Upper lobe of left lung (tissue), 6 donors: ENCODE measurements at regions not wholly inside any gene's neighbourhood (a gene's known extent, or its start where the extent isn't known, plus 50 kb on each side); places are given as distances from the start of the nearest gene placed in this dataset.

Source experiments
- ATAC-seq, 2 donors: fragments of 200-7000 bp; cut with Tn5 transposase; one replicate each; pipeline ENCODE4 v1.9.1; 2022; ENCODE audit warnings: mild to moderate bottlenecking in 2 of 2, moderate library complexity in 2 of 2; ENCODE audit not compliant: low FRiP score in 2 of 2
- DNase-seq, 2 donors: peaks; one replicate each; pipeline ENCODE4 v3.0.0-alpha.2; 2019 to 2020
- H3K27ac ChIP-seq, 4 donors: fragments of 200-600 bp; sonication (generic); one replicate each; pipeline ENCODE4 v1.5.1; 2016 to 2019
- H3K27me3 ChIP-seq, 4 donors: fragments of 200-600 bp; sonication (generic); one replicate each; pipeline ENCODE4 v1.5.1; 2017 to 2019
- H3K36me3 ChIP-seq, 4 donors: fragments of 200-600 bp; sonication (generic); one replicate each; pipeline ENCODE4 v1.5.1; 2016 to 2019
- H3K4me1 ChIP-seq, 4 donors: fragments of 200-600 bp; sonication (generic); one replicate each; pipeline ENCODE4 v1.5.1; 2018 to 2019
- H3K4me3 ChIP-seq, 4 donors: fragments of 200-600 bp; sonication (generic); one replicate each; pipeline ENCODE4 v1.5.1; 2017 to 2019; ENCODE audit warnings: mild to moderate bottlenecking in 2 of 4, moderate library complexity in 1 of 4
- H3K9me3 ChIP-seq, 4 donors: fragments of 200-600 bp; sonication (generic); one replicate each; pipeline ENCODE4 v1.5.1; 2018 to 2019
- CTCF ChIP-seq, 6 experiments: fragments of 450-650 bp in 4 of 6; fragments of 200-600 bp in 2 of 6; sonication (generic) in 2 of 6; IDR thresholded peaks; one replicate each; pipeline ENCODE4 v1.5.1; 2016 to 2019; ENCODE audit warnings: antibody characterized with exemption in 6 of 6
- EP300 ChIP-seq, 4 donors: sonication (generic); formaldehyde crosslinking; IDR thresholded peaks; one replicate each; pipeline ENCODE4 v1.5.1; 2017; ENCODE audit warnings: antibody characterized with exemption in 4 of 4, control low read depth in 2 of 4
- POLR2A ChIP-seq, 4 donors: fragments of 450-650 bp; IDR thresholded peaks; one replicate each; pipeline ENCODE4 v1.5.1; 2016 to 2017; ENCODE audit warnings: antibody characterized with exemption in 4 of 4, mild to moderate bottlenecking in 2 of 4
- POLR2AphosphoS5 ChIP-seq, 2 donors: sonication (generic); formaldehyde crosslinking; IDR thresholded peaks; one replicate each; pipeline ENCODE4 v1.5.1; 2017; ENCODE audit warnings: antibody characterized with exemption in 2 of 2
- WGBS, 2 donors: methylation state at CpG; one replicate each; pipeline ENCODE4 v1.1.5; 2017 to 2018; 5-methylcytosine and 5-hydroxymethylcytosine counted together
- donor health status: DM: no; HTN: no; CAD: no; lungs with moderate emphysema.
- donor health status: DM: no; HTN: yes; CAD: no; lungs with severe emphysema.

DNA sequence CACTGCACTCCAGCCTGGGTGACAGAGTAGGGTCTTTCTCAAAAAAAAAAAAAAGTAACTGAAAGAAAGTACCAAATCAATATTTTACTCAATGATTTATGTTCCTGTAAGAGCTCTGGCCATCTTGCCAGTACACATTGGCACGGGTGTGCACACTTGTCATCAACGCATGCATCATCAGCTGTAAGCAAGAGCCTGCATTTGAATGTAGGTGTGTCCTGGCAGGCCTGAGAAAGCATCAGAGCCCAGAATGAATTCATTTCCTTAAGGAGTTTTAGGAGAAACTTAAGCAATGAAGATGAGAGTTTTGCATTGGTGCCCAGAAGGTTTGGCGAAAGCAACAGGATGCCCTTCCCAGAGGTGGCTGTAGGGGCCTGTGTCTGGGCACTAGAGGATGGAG, 88.5 kb upstream of the FZD10 start:
- ATAC-seq (no peak), DNase-seq (no peak)
- Histone ChIP-seq H3K36me3 (no peaks in the 10 kb centered on the region), H3K27me3 (no peaks in the 10 kb centered on the region), H3K4me3 (no peak overlapping the region), H3K4me1 (no peaks in the 10 kb centered on the region), H3K9me3 (peaks cover 0 to 3% (median 0%) of the 10 kb centered on the region in 4 donors), H3K27ac (no peak overlapping the region)
- 87 to 92% methylated on average over 3 of the region's 3 CpGs for WGBS, 2 donors
- TF ChIP-seq POLR2A (IDR thresholded peaks at IDR 0.05) (no peak), CTCF (IDR thresholded peaks at IDR 0.05) (no peak), POLR2AphosphoS5 (IDR thresholded peaks at IDR 0.05) (no peak), EP300 (IDR thresholded peaks at IDR 0.05) (no peak)

- no peak for ATAC-seq
- Histone ChIP-seq H3K4me1 (no peaks in the 10 kb centered on the region), H3K36me3 (no peaks in the 10 kb centered on the region), H3K27ac (no peak overlapping the region), H3K4me3 (no peak overlapping the region), H3K27me3 (no peaks in the 10 kb centered on the region), H3K9me3 (peaks cover 0 to 3% (median 0%) of the 10 kb centered on the region in 4 donors)
- no peak for TF ChIP-seq POLR2A (IDR thresholded peaks at IDR 0.05)
- TF ChIP-seq CTCF (IDR thresholded peaks at IDR 0.05): no peak
- DNase-seq: no peak
- 84 to 88% methylated on average over 5 to 8 of the region's 8 CpGs for WGBS, 2 donors
Observed at GRCh38 chr12:130074661-130075406, 87.4 kb upstream of the FZD10 start.

- WGBS, 2 donors: 86 to 92% methylated on average over 8 of the region's 8 CpGs
Observed at GRCh38 chr12:130075497-130076076, 86.7 kb upstream of the FZD10 start.

GRCh38 chr12:130076126-130076525, 86.1 kb upstream of the FZD10 start:
- Histone ChIP-seq H3K27me3 (no peaks in the 10 kb centered on the region), H3K4me1 (no peaks in the 10 kb centered on the region), H3K4me3 (no peak overlapping the region), H3K27ac (no peak overlapping the region), H3K9me3 (peaks cover 0 to 3% (median 0%) of the 10 kb centered on the region in 4 donors), H3K36me3 (no peaks in the 10 kb centered on the region)
- no peak for TF ChIP-seq EP300 (IDR thresholded peaks at IDR 0.05)
- no peak for TF ChIP-seq POLR2A (IDR thresholded peaks at IDR 0.05)
- no peak for TF ChIP-seq CTCF (IDR thresholded peaks at IDR 0.05)
- TF ChIP-seq POLR2AphosphoS5 (IDR thresholded peaks at IDR 0.05): no peak
- DNase-seq (no peak), ATAC-seq (no peak)
- 58 to 73% methylated on average over 3 of the region's 3 CpGs for WGBS, 2 donors

More at GRCh38 chr12:130075497-130076076, 86.7 kb upstream of the FZD10 start:
- Histone ChIP-seq H3K4me1 (no peaks in the 10 kb centered on the region), H3K9me3 (peaks cover 0 to 3% (median 0%) of the 10 kb centered on the region in 4 donors), H3K27ac (no peak overlapping the region), H3K36me3 (no peaks in the 10 kb centered on the region), H3K27me3 (no peaks in the 10 kb centered on the region), H3K4me3 (no peak overlapping the region)
- no peak for TF ChIP-seq CTCF (IDR thresholded peaks at IDR 0.05)
- ATAC-seq (no peak), DNase-seq (no peak)

GRCh38 chr12:130076752-130077151, 85.5 kb upstream of the FZD10 start:
- TF ChIP-seq CTCF (IDR thresholded peaks at IDR 0.05): no peak
- no peak for TF ChIP-seq POLR2A (IDR thresholded peaks at IDR 0.05)
- no peak for TF ChIP-seq EP300 (IDR thresholded peaks at IDR 0.05)
- TF ChIP-seq POLR2AphosphoS5 (IDR thresholded peaks at IDR 0.05): no peak
- WGBS, 2 donors: 1 to 2% methylated on average over 5 of the region's 5 CpGs
- H3K4me3 ChIP-seq: no peak overlapping the region
- no peaks in the 10 kb centered on the region for H3K27me3 ChIP-seq
- peaks cover 0 to 3% (median 0%) of the 10 kb centered on the region in 4 donors for H3K9me3 ChIP-seq
- DNase-seq (no peak), ATAC-seq (no peak)
- H3K36me3 ChIP-seq: no peaks in the 10 kb centered on the region
- no peak overlapping the region for H3K27ac ChIP-seq
- H3K4me1 ChIP-seq: no peaks in the 10 kb centered on the region
